ENCODE measurements at regions not wholly inside any gene's neighbourhood (a gene's known extent, or its start where the extent isn't known, plus 50 kb on each side); places are given as distances from the start of the nearest gene placed in this dataset.
"Not testable (repeated sequence)": the region's sequence is repeated elsewhere in the genome, so short reads cannot be mapped to it uniquely, and the experiment has no call there.

DNA sequence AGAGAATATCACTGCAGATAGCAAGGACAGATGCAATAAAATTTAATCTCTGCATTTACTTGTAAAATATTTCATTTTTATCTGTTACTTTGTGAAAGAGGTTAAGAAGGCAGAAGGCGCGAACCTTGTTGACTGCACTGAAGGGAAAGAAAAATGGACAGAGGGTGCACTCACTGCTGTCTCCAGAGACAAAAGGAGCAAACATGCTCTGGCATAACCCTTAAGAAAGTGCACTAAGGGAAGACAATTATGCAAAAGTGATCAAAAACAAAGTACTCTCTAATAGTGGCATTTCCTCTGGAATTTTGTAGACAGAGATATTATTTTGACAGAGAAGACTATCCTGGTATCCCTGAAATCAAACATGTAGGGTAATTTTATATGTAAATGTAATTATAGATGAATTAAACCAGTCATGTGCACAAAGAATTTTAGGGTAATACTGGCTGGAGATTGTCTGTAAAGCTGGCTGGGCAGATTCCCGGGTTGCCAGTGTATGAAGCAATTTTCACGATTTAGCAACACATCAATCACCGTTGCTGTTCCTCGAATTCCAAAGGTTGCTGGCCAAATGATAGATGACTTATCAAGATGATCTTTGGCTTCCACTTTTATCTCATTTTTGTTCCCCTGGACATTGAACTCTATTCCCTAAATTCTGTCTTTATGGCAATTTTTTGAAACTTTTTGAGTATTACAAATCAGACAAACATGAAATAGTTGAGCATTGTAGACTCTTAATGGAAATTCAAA lies 1176.9 kb downstream of the SUCLG1 start:
- ATAC-seq (ENCODE audit: low read depth in 2 of 2) (no peak), DNase-seq (no peak)
- Mint-ChIP-seq H3K4me1 (no peaks in the 10 kb centered on the region), H3K27ac (no peak overlapping the region), H3K36me3 (no peaks in the 10 kb centered on the region), H3K27me3 (no peaks in the 10 kb centered on the region), H3K9me3 (peaks cover 0 to 7% (median 2%) of the 10 kb centered on the region in 7 donors), H3K4me3 (no peak overlapping the region)

DNA sequence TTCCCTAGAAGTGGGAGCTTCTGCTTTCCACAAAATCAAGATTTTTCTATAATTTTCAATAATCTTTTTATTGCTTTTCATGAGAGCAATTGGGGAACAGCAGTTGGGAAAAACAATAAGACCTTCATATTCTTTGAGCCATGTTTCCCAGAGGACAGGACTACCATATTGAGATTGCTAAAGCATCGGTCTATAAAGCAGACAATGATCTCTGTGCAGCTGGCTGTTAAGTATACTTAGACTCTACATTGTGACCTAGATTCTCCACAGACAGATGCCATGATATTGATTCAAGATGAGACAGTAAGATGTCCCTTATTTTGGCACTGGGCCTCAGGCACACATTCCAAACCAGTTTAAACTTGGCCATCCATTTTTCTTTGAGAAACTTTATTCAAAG lies 1178.7 kb downstream of the SUCLG1 start:
- no peak for ATAC-seq (ENCODE audit: low read depth in 2 of 2)
- Mint-ChIP-seq H3K9me3 (peaks cover 0 to 7% (median 2%) of the 10 kb centered on the region in 7 donors), H3K4me3 (no peak overlapping the region), H3K36me3 (no peaks in the 10 kb centered on the region), H3K27ac (no peak overlapping the region), H3K27me3 (no peaks in the 10 kb centered on the region), H3K4me1 (no peaks in the 10 kb centered on the region)
- no peak for DNase-seq

DNA sequence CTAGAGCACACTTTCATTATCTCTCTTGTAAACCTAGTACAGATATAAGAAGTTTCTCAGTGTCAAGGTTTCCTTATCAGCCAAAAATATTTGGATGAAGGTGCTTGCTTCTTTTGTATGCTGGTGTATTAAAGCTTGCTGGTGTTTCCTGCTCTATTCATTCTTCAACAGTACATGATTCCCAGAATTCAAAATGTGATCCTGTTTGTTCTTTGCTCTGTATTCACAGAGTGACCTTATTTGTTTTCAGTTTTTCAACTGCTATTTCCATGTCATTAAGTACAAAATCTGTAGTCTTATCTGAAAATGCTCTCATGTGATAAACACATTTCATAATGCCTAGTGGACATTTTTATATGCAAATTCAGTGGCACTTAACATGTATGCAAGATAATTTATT lies 1185.8 kb downstream of the SUCLG1 start:
- ATAC-seq (ENCODE audit: low read depth in 2 of 2) (no peak), DNase-seq (no peak)
- Mint-ChIP-seq H3K27me3 (no peaks in the 10 kb centered on the region), H3K27ac (no peak overlapping the region), H3K36me3 (no peaks in the 10 kb centered on the region), H3K9me3 (peaks cover 0 to 7% (median 2%) of the 10 kb centered on the region in 7 donors), H3K4me3 (no peak overlapping the region), H3K4me1 (no peaks in the 10 kb centered on the region)

GRCh38 chr2:83261591-83262136 lies 1197.4 kb downstream of the SUCLG1 start:
- H3K27me3 Mint-ChIP-seq, result no peaks in the 10 kb centered on the region
- H3K36me3 Mint-ChIP-seq, result no peaks in the 10 kb centered on the region
- no peak overlapping the region for H3K4me3 Mint-ChIP-seq
- peaks cover 0 to 7% (median 3%) of the 10 kb centered on the region in 7 donors for H3K9me3 Mint-ChIP-seq
- DNase-seq (no peak), ATAC-seq (ENCODE audit: low read depth in 2 of 2) (no peak)
- no peak overlapping the region for H3K27ac Mint-ChIP-seq
- no peaks in the 10 kb centered on the region for H3K4me1 Mint-ChIP-seq

DNA sequence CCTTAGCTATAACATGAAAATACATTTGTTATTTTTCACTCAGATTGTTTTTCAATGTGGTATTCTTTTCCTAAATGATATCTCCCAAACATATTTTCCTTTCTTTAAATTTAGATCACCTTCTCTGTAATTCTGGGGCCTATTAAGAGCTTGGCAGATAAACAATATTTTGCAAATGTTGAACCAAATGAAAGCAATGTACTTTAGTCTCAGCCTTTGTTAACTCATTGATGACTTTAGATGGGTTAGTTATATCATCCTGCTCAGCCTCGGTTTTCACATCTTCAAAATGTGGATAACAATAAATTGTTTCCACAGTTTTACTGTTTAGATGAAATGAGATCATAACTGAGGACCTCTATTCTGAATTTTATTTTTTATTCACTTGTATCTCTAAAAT lies 1205.2 kb downstream of the SUCLG1 start:
- no peaks in the 10 kb centered on the region for H3K4me1 Mint-ChIP-seq
- ATAC-seq (ENCODE audit: low read depth in 2 of 2) (no peak), DNase-seq (no peak)
- H3K27ac Mint-ChIP-seq, result no peak overlapping the region
- peaks cover 0 to 6% (median 4%) of the 10 kb centered on the region in 7 donors for H3K9me3 Mint-ChIP-seq
- no peaks in the 10 kb centered on the region for H3K36me3 Mint-ChIP-seq
- H3K27me3 Mint-ChIP-seq, result no peaks in the 10 kb centered on the region
- no peak overlapping the region for H3K4me3 Mint-ChIP-seq

DNA sequence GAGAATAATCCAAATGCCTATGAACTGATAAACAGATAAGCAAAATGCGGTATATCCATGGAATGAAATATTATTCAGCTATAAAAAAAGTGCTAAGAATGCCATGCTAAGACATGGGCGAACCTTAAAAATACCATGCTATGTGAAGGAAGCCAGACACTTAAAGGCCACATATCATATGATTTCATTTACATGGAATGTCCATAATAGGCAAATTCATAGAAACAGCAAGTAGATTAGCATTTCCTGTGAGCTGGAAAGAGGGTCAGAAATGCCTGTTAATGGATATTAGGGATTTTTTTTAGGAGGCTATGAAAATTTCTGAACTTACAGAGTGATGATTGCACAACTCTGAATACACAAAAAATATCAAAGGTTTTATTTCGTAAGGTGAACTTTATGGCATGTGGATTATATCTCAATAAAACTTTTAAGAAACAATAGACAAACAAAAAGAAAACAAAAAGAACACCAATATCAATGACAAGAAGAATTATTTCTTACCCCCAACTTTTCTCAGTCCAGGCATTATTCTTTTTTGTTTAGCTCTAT lies 1207.7 kb downstream of the SUCLG1 start:
- no peaks in the 10 kb centered on the region for H3K4me1 Mint-ChIP-seq
- no peak for ATAC-seq (ENCODE audit: low read depth in 2 of 2)
- H3K4me3 Mint-ChIP-seq, result no peak overlapping the region
- H3K9me3 Mint-ChIP-seq, result peaks cover 4 to 22% (median 7%) of the 10 kb centered on the region in 7 donors
- no peaks in the 10 kb centered on the region for H3K27me3 Mint-ChIP-seq
- no peak overlapping the region for H3K27ac Mint-ChIP-seq
- H3K36me3 Mint-ChIP-seq, result no peaks in the 10 kb centered on the region
- DNase-seq, result no peak

- not testable (repeated sequence) for ATAC-seq (ENCODE audit: low read depth in 2 of 2); H3K27me3 Mint-ChIP-seq; H3K4me1 Mint-ChIP-seq; H3K27ac Mint-ChIP-seq; H3K36me3 Mint-ChIP-seq; DNase-seq; H3K4me3 Mint-ChIP-seq
- H3K9me3 Mint-ChIP-seq, result peaks cover 3 to 28% (median 9%) of the 10 kb centered on the region in 7 donors
Observed at GRCh38 chr2:83245806-83246537, 1213.1 kb downstream of the SUCLG1 start.

GRCh38 chr2:83240611-83241010 lies 1218.5 kb downstream of the SUCLG1 start:
- Mint-ChIP-seq H3K4me1 (no peaks in the 10 kb centered on the region), H3K36me3 (no peaks in the 10 kb centered on the region), H3K9me3 (peaks cover 1 to 5% (median 4%) of the 10 kb centered on the region in 7 donors), H3K27ac (no peak overlapping the region), H3K4me3 (no peak overlapping the region), H3K27me3 (no peaks in the 10 kb centered on the region)
- DNase-seq, result no peak
- no peak for ATAC-seq (ENCODE audit: low read depth in 2 of 2)

DNA sequence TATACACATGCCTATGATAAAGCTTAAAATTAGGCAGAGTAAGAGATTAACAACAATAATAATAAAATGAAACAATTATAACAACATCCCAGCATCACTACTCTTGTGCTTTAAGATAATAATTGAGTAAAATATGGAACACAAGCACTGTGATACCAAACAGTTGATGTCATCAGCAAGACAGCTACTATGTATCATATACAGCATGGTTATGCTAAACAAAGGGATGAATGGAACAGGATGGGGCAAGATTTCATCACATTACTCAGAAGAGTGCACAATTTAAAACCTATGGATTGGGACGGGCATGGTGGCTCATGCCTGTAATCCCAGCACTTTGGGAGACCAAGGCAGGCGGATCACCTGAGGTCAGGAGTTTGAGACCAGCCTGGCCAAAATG lies 1221.0 kb downstream of the SUCLG1 start:
- Mint-ChIP-seq H3K4me3 (peak overlapping the region in 1 of 8 donors; percentile 47), H3K36me3 (no peaks in the 10 kb centered on the region), H3K4me1 (no peaks in the 10 kb centered on the region)

GRCh38 chr2:83234246-83234645 lies 1224.8 kb downstream of the SUCLG1 start:
- Mint-ChIP-seq H3K9me3 (peaks cover 2 to 11% (median 7%) of the 10 kb centered on the region in 7 donors), H3K36me3 (no peaks in the 10 kb centered on the region), H3K4me1 (no peaks in the 10 kb centered on the region), H3K27me3 (no peaks in the 10 kb centered on the region), H3K4me3 (no peak overlapping the region), H3K27ac (no peak overlapping the region)
- ATAC-seq (ENCODE audit: low read depth in 2 of 2), result no peak
- DNase-seq, result no peak

More for the DNA sequence above, 1221.0 kb downstream of the SUCLG1 start:
- H3K27me3 Mint-ChIP-seq, result no peaks in the 10 kb centered on the region
- peaks cover 2 to 7% (median 4%) of the 10 kb centered on the region in 7 donors for H3K9me3 Mint-ChIP-seq
- DNase-seq, result no peak
- no peak for ATAC-seq (ENCODE audit: low read depth in 2 of 2)
- H3K27ac Mint-ChIP-seq, result no peak overlapping the region

GRCh38 chr2:83233781-83234180 lies 1225.3 kb downstream of the SUCLG1 start:
- H3K4me1 Mint-ChIP-seq, result no peaks in the 10 kb centered on the region
- H3K4me3 Mint-ChIP-seq, result no peak overlapping the region
- no peak overlapping the region for H3K27ac Mint-ChIP-seq
- DNase-seq (no peak), ATAC-seq (ENCODE audit: low read depth in 2 of 2) (no peak)
- H3K36me3 Mint-ChIP-seq, result no peaks in the 10 kb centered on the region
- H3K9me3 Mint-ChIP-seq, result peaks cover 2 to 11% (median 7%) of the 10 kb centered on the region in 7 donors
- no peaks in the 10 kb centered on the region for H3K27me3 Mint-ChIP-seq

- ATAC-seq (ENCODE audit: low read depth in 2 of 2) (no peak), DNase-seq (no peak)
- peaks cover 2 to 14% (median 7%) of the 10 kb centered on the region in 7 donors for H3K9me3 Mint-ChIP-seq
- H3K4me1 Mint-ChIP-seq, result no peaks in the 10 kb centered on the region
- no peaks in the 10 kb centered on the region for H3K36me3 Mint-ChIP-seq
- H3K27ac Mint-ChIP-seq, result no peak overlapping the region
- H3K27me3 Mint-ChIP-seq, result no peaks in the 10 kb centered on the region
- H3K4me3 Mint-ChIP-seq, result no peak overlapping the region
Observed at GRCh38 chr2:83233326-83233725, 1225.8 kb downstream of the SUCLG1 start.

- Mint-ChIP-seq H3K9me3 (peaks cover 2 to 16% (median 9%) of the 10 kb centered on the region in 7 donors), H3K27ac (no peak overlapping the region), H3K4me1 (no peaks in the 10 kb centered on the region), H3K4me3 (no peak overlapping the region), H3K36me3 (no peaks in the 10 kb centered on the region), H3K27me3 (no peaks in the 10 kb centered on the region)
- ATAC-seq (ENCODE audit: low read depth in 2 of 2), result no peak
- no peak for DNase-seq
Observed at GRCh38 chr2:83229443-83229842, 1229.6 kb downstream of the SUCLG1 start.

Measured in naive B cell (primary cell).